ENCODE measurements at regions not wholly inside any gene's neighbourhood (a gene's known extent, or its start where the extent isn't known, plus 50 kb on each side); places are given as distances from the start of the nearest gene placed in this dataset.

DNA sequence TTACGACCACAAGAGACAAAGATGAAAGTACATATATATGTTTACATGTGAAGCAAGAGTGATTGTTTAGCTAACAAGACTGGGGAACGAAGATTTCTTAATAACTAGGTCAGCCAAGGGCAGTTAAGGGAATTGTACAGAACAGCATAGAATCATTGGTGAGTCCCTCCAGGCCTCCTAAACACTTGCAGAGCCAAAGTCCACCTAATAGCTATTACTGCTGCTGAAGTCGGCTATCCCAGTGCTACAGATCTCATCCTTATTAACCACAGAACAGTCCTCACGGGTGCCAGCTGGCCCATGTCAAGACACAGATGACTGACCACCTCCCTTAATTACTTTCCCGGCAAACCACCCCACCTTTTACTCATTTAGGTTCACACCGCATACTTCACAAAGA lies 68.5 kb upstream of the OPCML start:
- intact Hi-C loops (cut with DNase I) = no loop called here
- no peak for DNase-seq (ENCODE audit: low spot score)

DNA sequence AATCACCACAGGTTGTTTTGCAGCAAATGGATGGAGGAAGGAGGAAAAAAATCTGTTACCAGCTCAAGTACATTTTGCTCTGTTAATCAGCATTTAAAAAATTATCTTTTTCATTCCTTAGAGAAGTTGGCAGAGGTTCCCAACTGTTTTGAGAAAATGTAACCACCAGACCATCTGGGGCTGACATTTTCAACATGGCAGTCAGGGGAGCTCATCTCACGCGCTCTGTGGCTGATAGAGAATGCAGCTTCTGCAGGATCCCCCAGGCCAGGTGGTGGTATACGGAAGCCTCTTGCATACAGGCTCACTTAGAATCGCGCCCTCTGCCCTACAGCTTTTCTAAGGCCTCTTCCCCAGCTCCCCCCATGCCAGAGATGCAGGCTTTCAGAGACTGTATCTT lies 68.0 kb upstream of the OPCML start:
- DNase-seq (ENCODE audit: low spot score) = no peak
- intact Hi-C loops (cut with DNase I) = no loop called here

DNA sequence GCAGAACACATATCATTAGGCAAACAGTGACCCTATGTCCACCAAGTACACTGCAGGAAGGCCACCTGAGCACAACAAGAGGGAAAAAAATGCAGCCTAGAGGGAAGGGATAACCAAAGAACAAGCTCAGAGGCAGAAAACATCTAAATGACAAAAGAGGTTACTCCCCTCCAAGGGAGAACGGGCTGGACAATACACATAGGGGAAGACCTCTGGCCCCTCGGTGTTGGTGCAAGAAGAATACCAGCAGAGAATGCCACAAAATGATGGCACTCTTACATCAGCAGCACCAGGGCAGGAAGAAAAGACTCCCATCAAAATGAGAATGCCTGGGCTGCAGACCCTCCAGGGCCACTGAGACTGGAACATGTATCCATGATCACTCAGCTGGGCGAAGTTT lies 66.6 kb upstream of the OPCML start:
- DNase-seq (ENCODE audit: low spot score) = no peak
- intact Hi-C loops (cut with DNase I) = no loop called here

DNA sequence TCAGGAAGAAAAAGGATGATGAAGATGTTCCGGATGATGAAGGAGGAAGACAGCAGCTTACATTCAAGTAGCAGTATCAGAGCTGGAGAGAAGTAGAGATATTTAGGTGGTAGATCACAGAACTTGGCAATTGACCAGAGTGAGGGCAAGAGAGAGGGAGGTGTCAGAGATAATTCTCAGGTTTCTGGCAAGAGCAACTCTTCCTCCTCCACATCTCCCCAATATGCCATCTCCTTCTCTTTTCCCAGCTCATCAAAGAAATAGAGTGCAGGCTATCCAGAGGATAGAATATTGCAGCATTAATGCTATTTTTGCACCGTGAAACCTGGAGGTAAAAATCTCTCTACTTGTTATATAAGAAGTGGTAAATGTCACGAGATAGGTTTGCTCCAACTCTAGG lies 64.9 kb upstream of the OPCML start:
- DNase-seq (ENCODE audit: low spot score) = no peak
- intact Hi-C loops (cut with DNase I) = no loop called here

DNA sequence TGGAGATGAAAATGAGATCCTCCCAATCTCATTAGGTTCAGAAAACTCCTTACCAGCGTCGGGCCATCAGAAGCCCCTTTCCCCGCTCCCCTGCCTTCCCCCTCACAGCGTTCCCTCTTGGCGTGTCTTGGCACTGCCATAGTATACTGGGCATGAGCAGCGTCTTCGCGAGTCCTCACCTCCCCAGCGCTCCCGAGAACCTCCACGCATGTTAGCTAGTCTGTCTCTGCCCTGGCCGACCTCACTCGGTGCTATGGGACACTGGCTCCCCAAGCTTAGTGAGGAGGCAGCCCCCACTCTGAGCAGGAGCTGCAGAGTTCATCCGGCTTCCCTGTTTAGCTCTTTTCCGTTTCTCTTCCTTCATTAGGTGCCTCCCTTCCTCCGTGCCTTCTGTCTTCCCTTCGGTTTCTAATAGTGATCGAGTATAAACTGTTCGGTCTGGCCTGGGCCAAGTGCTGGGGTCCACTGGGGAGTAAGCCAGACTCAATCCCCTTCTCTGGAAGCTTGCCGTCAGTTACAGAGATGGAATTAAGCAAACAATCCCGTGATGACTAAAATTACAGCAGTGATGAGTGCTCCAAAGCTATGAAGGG lies 63.8 kb upstream of the OPCML start:
- intact Hi-C loops (cut with DNase I) = no loop called here

DNA sequence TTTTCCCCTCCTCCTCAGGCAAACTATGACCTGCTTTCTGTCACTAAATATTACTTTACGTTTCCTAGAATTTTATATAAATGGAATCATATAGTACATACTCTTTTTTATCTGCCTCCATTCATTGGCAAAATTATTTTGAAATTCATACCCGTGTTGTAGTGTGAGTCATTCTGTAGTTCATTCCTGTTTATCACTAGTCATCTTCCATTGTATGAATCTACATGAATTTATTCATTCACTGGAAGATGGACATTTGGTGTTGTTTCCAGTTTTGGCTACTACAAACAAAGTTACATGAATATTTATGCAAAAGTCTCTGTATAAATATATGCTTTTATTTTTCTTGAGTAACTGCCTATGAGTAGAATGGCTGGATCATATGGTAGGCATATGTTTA lies 60.7 kb upstream of the OPCML start:
- DNase-seq (ENCODE audit: low spot score) = no peak
- intact Hi-C loops (cut with DNase I) = loop anchor here in 1 of 2 donors (5.0 kb wide), 1 partner anchor 1691 kb away; no protein-coding TSS in a partner anchor

More for the DNA sequence above, 63.8 kb upstream of the OPCML start:
- no peak for DNase-seq (ENCODE audit: low spot score)

DNA sequence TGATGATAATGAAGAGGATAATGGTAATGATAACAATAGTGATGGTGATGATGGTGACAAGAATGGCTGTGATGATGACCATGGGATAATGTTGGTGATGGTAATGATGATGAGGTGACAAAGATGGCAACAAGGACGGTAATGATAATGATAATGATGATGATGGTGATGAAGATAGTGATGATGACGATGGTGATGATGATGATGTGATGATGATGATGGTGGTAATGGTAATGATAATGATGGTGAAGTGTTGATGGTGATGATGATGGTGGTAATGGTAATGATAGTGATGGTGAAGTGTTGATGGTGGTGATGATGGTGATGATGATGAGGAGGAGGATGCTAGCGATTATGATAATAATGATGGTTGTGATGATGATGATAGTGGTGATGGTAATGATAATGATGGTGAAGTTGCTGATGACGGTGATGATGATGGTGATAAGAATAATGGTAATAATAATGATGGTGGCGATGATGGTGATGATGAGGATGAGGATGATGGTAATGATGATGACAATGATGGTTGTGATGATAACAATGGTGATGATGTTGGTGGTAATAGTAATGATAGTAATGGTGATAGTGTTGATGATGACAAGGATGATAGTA lies 54.7 kb upstream of the OPCML start:
- intact Hi-C loops (cut with DNase I) = no loop called here
- DNase-seq (ENCODE audit: low spot score) = no peak

DNA sequence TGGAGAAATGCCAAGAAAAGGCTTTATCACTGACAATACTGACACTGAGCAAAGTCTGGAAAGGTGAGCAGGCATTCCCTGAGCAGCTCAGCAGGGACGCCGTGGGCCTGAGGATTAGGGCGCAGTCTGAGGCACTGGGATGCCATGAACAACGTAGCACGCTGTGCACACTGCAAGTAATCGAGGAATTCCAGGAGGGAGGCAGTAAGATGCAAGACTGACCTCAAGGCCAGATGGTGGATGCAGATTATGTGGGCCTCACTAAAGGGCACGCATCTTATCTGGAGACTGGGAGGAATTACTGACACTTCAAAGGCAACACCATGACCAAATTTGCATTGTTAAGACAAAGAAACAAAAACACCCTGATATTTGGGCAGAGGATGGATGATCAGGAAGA lies 50.4 kb upstream of the OPCML start:
- no peak for DNase-seq (ENCODE audit: low spot score)
- intact Hi-C loops (cut with DNase I) = no loop called here

DNA sequence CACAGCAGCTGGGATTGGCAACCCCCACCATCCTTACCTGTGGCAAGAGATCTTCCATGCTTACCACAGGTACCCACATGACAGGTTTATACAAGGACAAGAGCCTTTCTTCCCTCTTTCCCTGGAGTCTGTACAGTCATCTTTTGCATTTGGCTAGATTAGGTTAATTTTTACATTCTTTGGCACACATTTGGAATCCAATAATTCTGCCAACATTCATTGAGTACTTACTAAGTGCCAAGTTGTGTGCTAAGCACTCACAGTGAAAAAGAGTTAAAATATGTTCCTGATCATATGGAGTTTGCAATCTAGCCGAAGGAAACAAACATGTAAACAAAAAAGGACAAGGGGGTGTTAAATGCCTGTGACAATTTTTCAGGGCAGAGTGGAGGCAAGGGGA lies 50.0 kb upstream of the OPCML start:
- intact Hi-C loops (cut with DNase I) = no loop called here

More for the DNA sequence above, 50.0 kb upstream of the OPCML start:
- no peak for DNase-seq (ENCODE audit: low spot score)

Measured in posterior vena cava (tissue), 2 donors.